WI38 (cell line): ENCODE measurements at regions not wholly inside any gene's neighbourhood (a gene's known extent, or its start where the extent isn't known, plus 50 kb on each side); places are given as distances from the start of the nearest gene placed in this dataset.

Experiments
- H3K4me3 ChIP-seq: 2 replicates; pipeline ENCODE4 v1.5.1; 2011; ENCODE audit warnings: low read depth, mild to moderate bottlenecking, control low read depth, low read length
- TF ChIP-seq, protein P1 (sequence below): IDR thresholded peaks from 2 replicates; pipeline ENCODE4 v1.5.1; 2012; ENCODE audit warnings: low read depth, mild to moderate bottlenecking, control low read depth, low read length

DNA sequence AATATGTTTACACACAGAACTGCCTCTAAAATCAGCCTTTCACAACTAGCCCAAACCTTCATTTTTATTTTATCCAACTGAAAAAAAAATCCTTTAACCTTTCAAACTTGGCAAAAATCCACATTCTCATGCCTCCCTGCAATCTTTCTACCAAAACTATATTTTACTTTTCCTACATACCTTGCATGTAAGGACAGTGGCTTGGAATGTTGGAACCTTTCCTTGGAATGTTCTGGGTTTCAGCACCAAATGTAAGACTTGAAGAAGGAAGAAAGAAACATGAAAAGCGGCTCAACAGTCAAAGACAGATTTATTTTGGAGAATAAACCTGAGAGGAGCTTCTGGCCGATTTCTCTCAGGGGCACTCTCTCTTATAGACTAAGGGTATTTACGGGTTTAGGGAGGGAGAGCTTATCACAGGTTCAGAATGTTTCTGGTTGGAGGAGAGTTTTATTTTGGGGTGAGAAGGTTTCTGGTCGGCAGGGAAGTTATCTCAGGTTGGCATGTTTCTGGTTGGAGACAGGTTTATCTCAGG lies 79.7 kb downstream of the RRM2 start:
- H3K4me3 ChIP-seq, result no peak overlapping the region
- TF ChIP-seq, protein P1, sequence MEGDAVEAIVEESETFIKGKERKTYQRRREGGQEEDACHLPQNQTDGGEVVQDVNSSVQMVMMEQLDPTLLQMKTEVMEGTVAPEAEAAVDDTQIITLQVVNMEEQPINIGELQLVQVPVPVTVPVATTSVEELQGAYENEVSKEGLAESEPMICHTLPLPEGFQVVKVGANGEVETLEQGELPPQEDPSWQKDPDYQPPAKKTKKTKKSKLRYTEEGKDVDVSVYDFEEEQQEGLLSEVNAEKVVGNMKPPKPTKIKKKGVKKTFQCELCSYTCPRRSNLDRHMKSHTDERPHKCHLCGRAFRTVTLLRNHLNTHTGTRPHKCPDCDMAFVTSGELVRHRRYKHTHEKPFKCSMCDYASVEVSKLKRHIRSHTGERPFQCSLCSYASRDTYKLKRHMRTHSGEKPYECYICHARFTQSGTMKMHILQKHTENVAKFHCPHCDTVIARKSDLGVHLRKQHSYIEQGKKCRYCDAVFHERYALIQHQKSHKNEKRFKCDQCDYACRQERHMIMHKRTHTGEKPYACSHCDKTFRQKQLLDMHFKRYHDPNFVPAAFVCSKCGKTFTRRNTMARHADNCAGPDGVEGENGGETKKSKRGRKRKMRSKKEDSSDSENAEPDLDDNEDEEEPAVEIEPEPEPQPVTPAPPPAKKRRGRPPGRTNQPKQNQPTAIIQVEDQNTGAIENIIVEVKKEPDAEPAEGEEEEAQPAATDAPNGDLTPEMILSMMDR, result no peak

DNA sequence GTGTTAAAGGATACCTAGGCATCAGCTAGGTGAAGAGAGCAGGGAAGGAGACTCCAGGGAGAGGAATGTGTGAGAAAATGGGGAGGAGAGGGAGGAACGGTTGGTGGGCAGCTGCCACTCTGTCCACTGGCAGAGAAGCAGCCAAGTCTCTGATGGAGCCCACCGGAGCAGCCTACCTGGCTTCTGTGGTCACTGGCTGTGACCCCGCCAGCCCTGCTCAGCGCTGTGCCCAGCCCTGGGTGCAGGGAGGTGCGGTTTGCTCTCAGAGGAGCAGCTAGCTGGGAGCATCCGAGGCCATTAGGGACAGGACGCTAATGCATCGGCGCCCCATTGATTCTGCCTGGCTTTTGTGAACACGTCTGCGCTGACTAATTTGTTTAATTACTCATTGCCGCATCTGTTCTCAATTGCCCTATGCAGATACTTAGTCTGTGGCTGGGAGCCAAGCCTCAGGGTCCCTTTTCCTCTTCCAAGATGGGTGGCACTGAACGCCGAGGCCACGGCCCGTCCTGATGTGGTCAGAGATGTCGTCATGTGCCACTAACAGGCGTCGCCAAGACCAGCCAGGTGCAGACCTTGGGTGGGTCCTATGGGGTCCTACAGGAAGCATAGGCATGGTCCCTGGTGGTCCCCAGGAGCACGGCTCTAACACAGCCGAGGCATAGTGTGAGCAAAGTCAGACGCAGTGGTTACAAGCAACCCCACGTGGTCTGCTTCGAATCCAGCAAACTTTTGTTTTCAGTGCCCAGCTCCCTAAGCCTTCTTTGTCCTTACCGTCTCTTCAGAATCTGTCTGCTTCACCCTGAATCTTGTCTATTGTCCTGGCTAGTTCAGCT lies 82.0 kb downstream of the RRM2 start:
- TF ChIP-seq, protein P1, result no peak

GRCh38 chr2:10205162-10205475 lies 82.6 kb downstream of the RRM2 start:
- H3K4me3 ChIP-seq, result no peak overlapping the region
- TF ChIP-seq, protein P1, result no peak

More for the DNA sequence above, 82.0 kb downstream of the RRM2 start:
- no peak overlapping the region for H3K4me3 ChIP-seq

- H3K4me3 ChIP-seq, result no peak overlapping the region
- TF ChIP-seq, protein P1, result no peak
These were observed 86.2 kb downstream of the RRM2 start for GRCh38 chr2:10208736-10209135.

- TF ChIP-seq, protein P1, result no peak
- H3K4me3 ChIP-seq, result no peak overlapping the region
These were observed 86.9 kb downstream of the RRM2 start for GRCh38 chr2:10209406-10209935.

DNA sequence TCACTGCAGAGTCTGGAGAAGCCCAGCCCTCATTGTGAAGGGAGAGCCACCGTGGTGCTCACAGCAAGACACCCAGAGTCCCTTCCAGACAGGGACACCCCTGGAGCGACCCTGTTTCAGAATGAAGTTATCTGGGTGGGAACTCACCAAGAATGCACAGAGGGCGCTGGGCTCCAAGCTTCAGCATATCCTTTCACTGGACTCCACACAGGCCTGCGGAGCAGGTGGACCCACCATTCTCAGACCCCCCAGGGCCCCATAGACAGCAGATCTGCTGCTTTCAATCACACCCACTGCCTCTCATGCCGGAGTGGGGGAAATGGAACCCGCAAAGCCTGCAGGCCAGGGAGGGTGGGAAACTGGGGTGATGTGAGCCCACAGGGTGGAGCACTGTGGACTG lies 87.8 kb downstream of the RRM2 start:
- TF ChIP-seq, protein P1, result no peak
- H3K4me3 ChIP-seq, result no peak overlapping the region

DNA sequence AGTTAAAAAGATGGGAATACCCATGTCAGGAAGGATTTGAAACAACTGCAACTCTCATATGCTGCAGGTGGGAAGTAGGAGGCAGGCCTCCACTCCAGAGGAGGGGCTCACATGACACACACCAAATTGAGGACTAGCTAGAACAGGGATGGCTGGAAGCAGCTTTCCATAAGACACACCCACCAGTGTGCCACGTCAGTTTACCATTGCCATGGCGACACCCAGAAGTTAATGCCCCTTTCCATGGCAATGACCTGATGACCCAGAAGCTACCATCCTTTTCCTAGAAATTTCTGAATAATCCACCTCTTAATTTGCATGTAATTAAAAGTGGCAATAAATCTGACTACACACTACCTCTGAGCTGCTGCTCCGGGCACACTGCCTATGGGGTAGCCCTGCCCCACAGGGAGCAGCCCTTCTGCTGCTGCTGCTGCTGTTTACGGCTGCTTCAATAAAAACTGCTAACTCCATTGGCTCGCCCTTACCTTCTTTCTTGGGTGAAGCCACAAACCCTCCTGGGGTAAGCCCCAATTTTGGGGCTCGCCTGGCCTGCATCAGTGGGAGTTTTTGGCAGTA lies 89.4 kb downstream of the RRM2 start:
- TF ChIP-seq, protein P1, result no peak
- H3K4me3 ChIP-seq, result no peak overlapping the region
